Muscle layer of colon (tissue), 2 donors: ENCODE measurements at regions not wholly inside any gene's neighbourhood (a gene's known extent, or its start where the extent isn't known, plus 50 kb on each side); places are given as distances from the start of the nearest gene placed in this dataset.

ENCODE experiments used
- H3K27ac ChIP-seq: one replicate; pipeline ENCODE4 v1.7.0; 2013; ENCODE audit warnings: low read depth, mild to moderate bottlenecking, low read length, moderate library complexity
- H3K27me3 ChIP-seq, 2 donors: one replicate each; pipeline ENCODE4 v1.7.0; 2013; ENCODE audit warnings: low read length in 2 of 2, mild to moderate bottlenecking in 2 of 2; ENCODE audit not compliant: insufficient read depth in 2 of 2, control insufficient read depth in 1 of 2
- H3K36me3 ChIP-seq: one replicate; pipeline ENCODE4 v1.7.0; 2013; ENCODE audit warnings: mild to moderate bottlenecking, low read length; ENCODE audit not compliant: insufficient read depth
- H3K4me1 ChIP-seq: one replicate; pipeline ENCODE4 v1.7.0; 2013; ENCODE audit warnings: mild to moderate bottlenecking, low read length; ENCODE audit not compliant: insufficient read depth
- H3K4me3 ChIP-seq, 2 donors: one replicate each; pipeline ENCODE4 v1.7.0; 2013; ENCODE audit warnings: low read length in 2 of 2, low read depth in 1 of 2, mild to moderate bottlenecking in 1 of 2, moderate library complexity in 1 of 2
- H3K9ac ChIP-seq: one replicate; pipeline ENCODE4 v1.7.0; 2013; ENCODE audit warnings: low read length
- H3K9me3 ChIP-seq: one replicate; pipeline ENCODE4 v1.7.0; 2013; ENCODE audit warnings: mild to moderate bottlenecking, low read length
- donor health status: abdominal sarcoma.
- donor health status: Adenocarcinoma of cecum.

DNA sequence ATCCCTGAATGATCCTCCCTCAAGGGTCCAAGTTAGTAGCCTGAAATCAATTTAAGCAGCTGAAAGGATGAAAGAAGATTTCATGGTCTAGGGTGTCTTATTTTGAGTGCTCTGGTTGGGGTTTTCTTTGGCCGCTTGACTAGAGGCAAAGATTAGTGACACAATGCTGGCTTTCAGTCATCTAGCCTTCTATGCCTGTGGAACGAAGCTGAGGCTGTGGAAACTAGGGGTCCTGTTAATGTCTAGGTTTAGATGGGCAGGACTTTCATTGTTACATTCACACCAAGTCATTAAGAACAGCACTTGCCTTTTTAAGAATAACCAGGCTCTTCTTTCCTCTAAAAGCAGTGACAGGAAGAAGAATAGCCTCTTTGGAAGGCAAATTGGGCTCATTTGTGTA lies 253.8 kb upstream of the E2F7 start:
- Histone ChIP-seq H3K4me3 (no peak overlapping the region), H3K9me3 (no peaks in the 10 kb centered on the region), H3K9ac (no peak overlapping the region), H3K27me3 (no peaks in the 10 kb centered on the region), H3K4me1 (peaks cover 2% of the 10 kb centered on the region), H3K27ac (no peak overlapping the region), H3K36me3 (no peaks in the 10 kb centered on the region)

DNA sequence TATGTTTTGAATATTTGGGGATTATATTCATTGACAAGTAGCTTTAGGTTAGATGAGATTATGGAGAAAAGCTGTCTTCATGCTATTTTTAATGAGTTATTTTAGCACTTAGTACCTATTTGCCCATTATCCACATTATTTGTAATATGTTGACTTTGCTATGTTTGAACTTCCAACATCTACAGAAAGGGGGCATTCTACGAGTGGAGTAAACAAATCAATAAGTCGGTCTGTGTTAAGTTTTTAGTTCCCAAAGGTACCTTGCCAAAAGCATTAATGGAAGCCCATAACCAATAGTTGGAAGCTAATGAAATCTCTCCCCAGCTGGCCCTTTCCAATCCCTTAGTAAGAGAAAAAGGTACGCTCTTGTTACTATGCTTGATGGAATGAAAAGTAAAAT lies 250.0 kb upstream of the E2F7 start:
- H3K9me3 ChIP-seq: no peaks in the 10 kb centered on the region
- H3K27ac ChIP-seq: no peak overlapping the region
- no peaks in the 10 kb centered on the region for H3K27me3 ChIP-seq
- no peak overlapping the region for H3K9ac ChIP-seq
- H3K36me3 ChIP-seq: no peaks in the 10 kb centered on the region
- no peak overlapping the region for H3K4me3 ChIP-seq
- no peaks in the 10 kb centered on the region for H3K4me1 ChIP-seq

GRCh38 chr12:77314378-77315052 lies 249.1 kb upstream of the E2F7 start:
- Histone ChIP-seq H3K9ac (no peak overlapping the region), H3K36me3 (no peaks in the 10 kb centered on the region), H3K4me3 (no peak overlapping the region), H3K4me1 (no peaks in the 10 kb centered on the region), H3K9me3 (no peaks in the 10 kb centered on the region), H3K27me3 (no peaks in the 10 kb centered on the region), H3K27ac (no peak overlapping the region)

DNA sequence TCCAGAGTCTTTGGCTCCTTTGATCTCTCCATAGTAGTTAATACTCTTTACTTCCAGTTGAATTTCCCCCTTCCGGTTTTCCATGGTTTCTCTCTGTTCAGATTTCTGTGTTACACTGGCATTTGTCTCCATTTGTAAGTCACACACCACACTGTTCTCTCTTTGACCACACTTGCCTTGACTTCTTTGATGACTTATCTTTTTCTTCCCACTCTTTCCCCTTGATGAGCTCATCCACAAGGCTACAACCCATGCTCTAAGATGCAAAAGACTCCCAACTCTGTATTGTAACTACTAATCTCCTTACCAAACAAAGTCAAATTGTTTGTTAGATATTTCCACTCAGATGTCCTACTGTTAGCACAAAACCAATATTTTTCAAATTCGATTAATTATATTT lies 242.7 kb upstream of the E2F7 start:
- H3K4me1 ChIP-seq: no peaks in the 10 kb centered on the region
- H3K27ac ChIP-seq: no peak overlapping the region
- H3K27me3 ChIP-seq: no peaks in the 10 kb centered on the region
- no peak overlapping the region for H3K9ac ChIP-seq
- no peaks in the 10 kb centered on the region for H3K36me3 ChIP-seq
- H3K4me3 ChIP-seq: no peak overlapping the region
- H3K9me3 ChIP-seq: no peaks in the 10 kb centered on the region

GRCh38 chr12:77300811-77301210 lies 235.4 kb upstream of the E2F7 start:
- Histone ChIP-seq H3K4me1 (no peaks in the 10 kb centered on the region), H3K27ac (no peak overlapping the region), H3K9ac (no peak overlapping the region), H3K27me3 (no peaks in the 10 kb centered on the region), H3K4me3 (no peak overlapping the region), H3K36me3 (no peaks in the 10 kb centered on the region), H3K9me3 (no peaks in the 10 kb centered on the region)

- H3K27ac ChIP-seq: no peak overlapping the region
- no peaks in the 10 kb centered on the region for H3K27me3 ChIP-seq
- H3K9me3 ChIP-seq: no peaks in the 10 kb centered on the region
- H3K9ac ChIP-seq: no peak overlapping the region
- H3K4me1 ChIP-seq: no peaks in the 10 kb centered on the region
- no peaks in the 10 kb centered on the region for H3K36me3 ChIP-seq
- H3K4me3 ChIP-seq: no peak overlapping the region
Observed at GRCh38 chr12:77299910-77300669, 234.7 kb upstream of the E2F7 start.

- no peaks in the 10 kb centered on the region for H3K27me3 ChIP-seq
- no peak overlapping the region for H3K27ac ChIP-seq
- no peaks in the 10 kb centered on the region for H3K9me3 ChIP-seq
- no peaks in the 10 kb centered on the region for H3K36me3 ChIP-seq
- no peaks in the 10 kb centered on the region for H3K4me1 ChIP-seq
- no peak overlapping the region for H3K4me3 ChIP-seq
- no peak overlapping the region for H3K9ac ChIP-seq
Observed at GRCh38 chr12:77299001-77299400, 233.6 kb upstream of the E2F7 start.

GRCh38 chr12:77294016-77294415 lies 228.6 kb upstream of the E2F7 start:
- H3K4me1 ChIP-seq: no peaks in the 10 kb centered on the region
- no peaks in the 10 kb centered on the region for H3K27me3 ChIP-seq
- H3K27ac ChIP-seq: no peak overlapping the region
- H3K9ac ChIP-seq: no peak overlapping the region
- H3K4me3 ChIP-seq: no peak overlapping the region
- no peaks in the 10 kb centered on the region for H3K36me3 ChIP-seq
- no peaks in the 10 kb centered on the region for H3K9me3 ChIP-seq

GRCh38 chr12:77274926-77275325 lies 209.6 kb upstream of the E2F7 start:
- H3K4me1 ChIP-seq: no peaks in the 10 kb centered on the region
- H3K4me3 ChIP-seq: no peak overlapping the region
- H3K36me3 ChIP-seq: no peaks in the 10 kb centered on the region
- no peaks in the 10 kb centered on the region for H3K27me3 ChIP-seq
- H3K27ac ChIP-seq: no peak overlapping the region
- no peak overlapping the region for H3K9ac ChIP-seq
- H3K9me3 ChIP-seq: no peaks in the 10 kb centered on the region

- Histone ChIP-seq H3K27ac (no peak overlapping the region), H3K36me3 (no peaks in the 10 kb centered on the region), H3K9me3 (no peaks in the 10 kb centered on the region), H3K4me3 (no peak overlapping the region), H3K4me1 (no peaks in the 10 kb centered on the region), H3K27me3 (no peaks in the 10 kb centered on the region), H3K9ac (no peak overlapping the region)
Observed at GRCh38 chr12:77273898-77274297, 208.5 kb upstream of the E2F7 start.

GRCh38 chr12:77256956-77257355 lies 191.6 kb upstream of the E2F7 start:
- Histone ChIP-seq H3K9ac (no peak overlapping the region), H3K9me3 (no peaks in the 10 kb centered on the region), H3K4me1 (no peaks in the 10 kb centered on the region), H3K27me3 (no peaks in the 10 kb centered on the region), H3K36me3 (no peaks in the 10 kb centered on the region), H3K4me3 (no peak overlapping the region), H3K27ac (no peak overlapping the region)

DNA sequence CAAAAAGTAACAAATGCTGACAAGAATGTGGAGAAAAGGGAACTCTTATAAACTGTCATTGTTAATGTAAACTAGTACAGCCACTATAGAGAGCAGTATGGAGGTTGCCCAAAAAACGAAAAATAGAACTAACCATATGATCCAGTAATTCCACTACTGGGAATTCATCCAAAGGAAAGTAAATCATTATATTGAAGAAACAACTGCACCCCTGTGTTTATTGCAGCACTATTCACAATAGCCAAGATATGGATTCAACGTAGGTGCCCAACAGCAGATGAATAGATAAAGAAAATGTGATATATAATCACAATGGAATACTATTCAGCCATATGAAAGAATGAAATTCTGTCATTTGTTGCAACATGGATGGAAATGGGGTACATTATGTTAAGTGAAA lies 188.0 kb upstream of the E2F7 start:
- Histone ChIP-seq H3K4me3 (no peak overlapping the region), H3K27ac (no peak overlapping the region)

More for the DNA sequence above, 188.0 kb upstream of the E2F7 start:
- Histone ChIP-seq H3K9me3 (no peaks in the 10 kb centered on the region), H3K36me3 (no peaks in the 10 kb centered on the region), H3K9ac (no peak overlapping the region), H3K27me3 (no peaks in the 10 kb centered on the region), H3K4me1 (no peaks in the 10 kb centered on the region)
